Embryonic facial prominence (tissue), 1 donor: ENCODE measurements at regions not wholly inside any gene's neighbourhood (a gene's known extent, or its start where the extent isn't known, plus 50 kb on each side); places are given as distances from the start of the nearest gene placed in this dataset.
"Not testable (repeated sequence)": the region's sequence is repeated elsewhere in the genome, so short reads cannot be mapped to it uniquely, and the experiment has no call there.

Experiments
- DNase-seq: peaks from one replicate; pipeline ENCODE4 v3.0.0-alpha.2; 2016; ENCODE audit errors: extremely low spot score

- DNase-seq, result no peak
Observed at GRCh38 chr2:149863227-149863626, 275.7 kb upstream of the MMADHC start.

GRCh38 chr2:149861034-149861433 lies 273.5 kb upstream of the MMADHC start:
- no peak for DNase-seq

GRCh38 chr2:149860276-149860921 lies 272.8 kb upstream of the MMADHC start:
- DNase-seq, result peak; percentile 59

- no peak for DNase-seq
Observed at GRCh38 chr2:149858901-149859634, 271.5 kb upstream of the MMADHC start.

GRCh38 chr2:149858216-149858615 lies 270.6 kb upstream of the MMADHC start:
- DNase-seq, result no peak

GRCh38 chr2:149857344-149857743 lies 269.8 kb upstream of the MMADHC start:
- DNase-seq, result no peak

- DNase-seq, result not testable (repeated sequence)
Observed at GRCh38 chr2:149855859-149856258, 268.3 kb upstream of the MMADHC start.

- DNase-seq, result peak; percentile 2
Observed at GRCh38 chr2:149849591-149849990, 262.0 kb upstream of the MMADHC start.

- peak; percentile 0 for DNase-seq
Observed at GRCh38 chr2:149849136-149849535, 261.6 kb upstream of the MMADHC start.

- DNase-seq, result no peak
Observed at GRCh38 chr2:149841396-149841795, 253.8 kb upstream of the MMADHC start.

GRCh38 chr2:149832324-149832723 lies 244.7 kb upstream of the MMADHC start:
- DNase-seq, result no peak

- no peak for DNase-seq
Observed at GRCh38 chr2:149828520-149829210, 241.1 kb upstream of the MMADHC start.

- no peak for DNase-seq
Observed at GRCh38 chr2:149827585-149828126, 240.1 kb upstream of the MMADHC start.

GRCh38 chr2:149826471-149827125 lies 239.0 kb upstream of the MMADHC start:
- DNase-seq, result no peak

GRCh38 chr2:149825473-149825872 lies 237.9 kb upstream of the MMADHC start:
- DNase-seq, result peak; percentile 4

GRCh38 chr2:149824136-149824535 lies 236.6 kb upstream of the MMADHC start:
- DNase-seq, result no peak

GRCh38 chr2:149819356-149819957 lies 231.9 kb upstream of the MMADHC start:
- DNase-seq, result peak; percentile 5

GRCh38 chr2:149816756-149817551 lies 229.4 kb upstream of the MMADHC start:
- no peak for DNase-seq

GRCh38 chr2:149815941-149816340 lies 228.4 kb upstream of the MMADHC start:
- DNase-seq, result no peak

- DNase-seq, result peak; percentile 1
Observed at GRCh38 chr2:149814901-149815300, 227.3 kb upstream of the MMADHC start.

- no peak for DNase-seq
Observed at GRCh38 chr2:149814049-149814448, 226.5 kb upstream of the MMADHC start.
